ENCODE measurements at regions not wholly inside any gene's neighbourhood (a gene's known extent, or its start where the extent isn't known, plus 50 kb on each side); places are given as distances from the start of the nearest gene placed in this dataset.
A peak's percentile ranks its signal among the peaks of the same experiment; 100 is the strongest.

- DNase-seq = no peak
These were observed 406.0 kb upstream of the ADARB2 start for GRCh38 chr10:2143213-2143835.

- no peak for DNase-seq
These were observed 402.4 kb upstream of the ADARB2 start for GRCh38 chr10:2139746-2140145.

GRCh38 chr10:2137549-2138174 lies 400.3 kb upstream of the ADARB2 start:
- DNase-seq = peak in 1 of 5 experiments; percentile 24

- no peak for DNase-seq
These were observed 393.5 kb upstream of the ADARB2 start for GRCh38 chr10:2130705-2131305.

GRCh38 chr10:2128991-2129390 lies 391.7 kb upstream of the ADARB2 start:
- DNase-seq = no peak

- no peak for DNase-seq
These were observed 386.8 kb upstream of the ADARB2 start for GRCh38 chr10:2124135-2124534.

GRCh38 chr10:2122431-2123124 lies 385.3 kb upstream of the ADARB2 start:
- DNase-seq = no peak

- DNase-seq = no peak
These were observed 384.6 kb upstream of the ADARB2 start for GRCh38 chr10:2121929-2122328.

- no peak for DNase-seq
These were observed 384.0 kb upstream of the ADARB2 start for GRCh38 chr10:2121315-2121714.

GRCh38 chr10:2120746-2121145 lies 383.4 kb upstream of the ADARB2 start:
- DNase-seq = no peak

- no peak for DNase-seq
These were observed 382.0 kb upstream of the ADARB2 start for GRCh38 chr10:2119316-2119715.

- no peak for DNase-seq
These were observed 380.9 kb upstream of the ADARB2 start for GRCh38 chr10:2118201-2118600.

- no peak for DNase-seq
These were observed 380.3 kb upstream of the ADARB2 start for GRCh38 chr10:2117641-2118040.

GRCh38 chr10:2111965-2112364 lies 374.6 kb upstream of the ADARB2 start:
- no peak for DNase-seq

GRCh38 chr10:2108496-2108895 lies 371.2 kb upstream of the ADARB2 start:
- no peak for DNase-seq

GRCh38 chr10:2106641-2107040 lies 369.3 kb upstream of the ADARB2 start:
- no peak for DNase-seq

GRCh38 chr10:2099321-2099720 lies 362.0 kb upstream of the ADARB2 start:
- no peak for DNase-seq

GRCh38 chr10:2097937-2098336 lies 360.6 kb upstream of the ADARB2 start:
- no peak for DNase-seq

GRCh38 chr10:2094171-2094570 lies 356.8 kb upstream of the ADARB2 start:
- no peak for DNase-seq

- DNase-seq = no peak
These were observed 346.3 kb upstream of the ADARB2 start for GRCh38 chr10:2083591-2083990.

GRCh38 chr10:2081501-2081900 lies 344.2 kb upstream of the ADARB2 start:
- DNase-seq = no peak

- DNase-seq = no peak
These were observed 342.3 kb upstream of the ADARB2 start for GRCh38 chr10:2079603-2080078.

GRCh38 chr10:2077231-2077630 lies 339.9 kb upstream of the ADARB2 start:
- no peak for DNase-seq

GRCh38 chr10:2076528-2076927 lies 339.2 kb upstream of the ADARB2 start:
- no peak for DNase-seq
